ENCODE measurements at regions not wholly inside any gene's neighbourhood (a gene's known extent, or its start where the extent isn't known, plus 50 kb on each side); places are given as distances from the start of the nearest gene placed in this dataset.

- TF ChIP-seq CTCF (IDR thresholded peaks at IDR 0.05) (no peak), POLR2A (IDR thresholded peaks at IDR 0.05) (no peak)
Observed at GRCh38 chr10:8993864-8994263, 939.4 kb downstream of the GATA3 start.

Data from esophagus squamous epithelium (tissue), 4 donors.